HCT116 (cell line): ENCODE measurements at regions not wholly inside any gene's neighbourhood (a gene's known extent, or its start where the extent isn't known, plus 50 kb on each side); places are given as distances from the start of the nearest gene placed in this dataset.
A peak's percentile ranks its signal among the peaks of the same experiment; 100 is the strongest.

Source experiments
- ATAC-seq: fragments of 200-7000 bp; cut with Tn5 transposase; 2 replicates; pipeline ENCODE4 v1.9.1; 2020; ENCODE audit warnings: mild to moderate bottlenecking, moderate library complexity
- BruUV-seq: library from RNA; stranded (reverse); fragments of 400-500 nt; replicated peaks from 2 replicates; lab custom pipeline; 2021; lab: Mats Ljungman, UMichigan
- CTCF ChIA-PET: fragments of 300-600 bp; sonication (Branson Sonifier 250); formaldehyde crosslinking; loops from one replicate; lab custom pipeline; 2021; ENCODE audit warnings: antibody characterized with exemption; lab: Charles Lee
- POLR2A ChIA-PET: fragments of 300-600, 350-600 bp; sonication (Branson Sonifier 250); formaldehyde crosslinking; loops from one replicate; lab custom pipeline; 2021; ENCODE audit warnings: antibody characterized with exemption; lab: Charles Lee
- RAD21 ChIA-PET, 2 experiments: fragments of 300-600 bp; sonication (Branson Sonifier 250); formaldehyde crosslinking; loops; one replicate each; lab custom pipeline; 2023; ENCODE audit warnings: low total read pairs in 2 of 2; ENCODE audit not compliant: uncharacterized antibody in 2 of 2, unreplicated experiment in 2 of 2, low non-redundant PET in 1 of 2; lab: Charles Lee
- DNase-seq: peaks from one replicate; pipeline ENCODE4 v3.0.0-alpha.2; 2010; ENCODE audit warnings: low read depth, low spot score
- H2AFZ ChIP-seq: fragments of 200-600 bp; shearing (Covaris generic), sonication (generic); 2 replicates; pipeline ENCODE4 v1.6.1; 2017; ENCODE audit warnings: low read depth, mixed run types, mixed read lengths, antibody characterized with exemption, low read length; ENCODE audit not compliant: poor library complexity, severe bottlenecking
- H3K27ac ChIP-seq: 2 replicates; pipeline ENCODE4 v1.5.1; 2012; ENCODE audit warnings: low read depth, low read length
- H3K27me3 ChIP-seq: fragments of 200-600 bp; sonication (generic); 2 replicates; pipeline ENCODE4 v1.6.1; 2016; ENCODE audit warnings: mixed run types, low read length, mixed read lengths; ENCODE audit not compliant: insufficient read depth
- H3K36me3 ChIP-seq, 2 experiments: fragments of 200-500 bp in 1 of 2; fragments of 200-600 bp in 1 of 2; sonication (Bioruptor generic) in 1 of 2; sonication (generic) in 1 of 2; 2 replicates each; pipeline versions ENCODE4 v1.5.1 to v1.6.1; 2014 to 2016; ENCODE audit warnings: low read length in 2 of 2, inconsistent platforms in 1 of 2, mixed read lengths in 1 of 2, mixed run types in 1 of 2; ENCODE audit not compliant: insufficient read depth in 2 of 2, control insufficient read depth in 1 of 2
- H3K4me1 ChIP-seq, 2 experiments: fragments of 200-600 bp in 1 of 2; sonication (generic) in 1 of 2; 2 replicates each; pipeline versions ENCODE4 v1.5.1 to v1.6.1; 2012 to 2017; ENCODE audit warnings: low read length in 2 of 2, inconsistent platforms in 1 of 2, mild to moderate bottlenecking in 1 of 2, mixed read lengths in 1 of 2, mixed run types in 1 of 2, moderate library complexity in 1 of 2; ENCODE audit not compliant: insufficient read depth in 2 of 2, control insufficient read depth in 1 of 2
- H3K4me2 ChIP-seq: fragments of 200-600 bp; sonication (generic); 2 replicates; pipeline ENCODE4 v1.6.1; 2017; ENCODE audit warnings: mixed run types, low read length, mixed read lengths
- H3K4me3 ChIP-seq, 2 experiments: fragments of 200-600 bp in 1 of 2; sonication (generic) in 1 of 2; replicated peaks in 1 of 2; 2 replicates each; pipeline ENCODE4 v1.5.1; 2011 to 2016; ENCODE audit warnings: low read length in 2 of 2, control low read depth in 1 of 2, low read depth in 1 of 2, mild to moderate bottlenecking in 1 of 2, mixed read lengths in 1 of 2, mixed run types in 1 of 2
- H3K79me2 ChIP-seq: fragments of 200-600 bp; sonication (generic); 2 replicates; pipeline ENCODE4 v1.6.1; 2017; ENCODE audit warnings: mild to moderate bottlenecking, mixed run types, low read length, moderate library complexity, mixed read lengths; ENCODE audit not compliant: insufficient read depth
- H3K9ac ChIP-seq: fragments of 200-600 bp; sonication (generic); 2 replicates; pipeline ENCODE4 v1.6.1; 2016; ENCODE audit warnings: low read length, mixed read lengths
- H3K9me2 ChIP-seq: fragments of 200-600 bp; sonication (generic), shearing (Covaris generic); 2 replicates; pipeline ENCODE4 v1.6.1; 2017; ENCODE audit warnings: mixed run types, mild to moderate bottlenecking, moderate library complexity; ENCODE audit not compliant: insufficient read depth
- H3K9me3 ChIP-seq, 2 experiments: fragments of 200-500 bp in 1 of 2; fragments of 200-600 bp in 1 of 2; sonication (Bioruptor generic) in 1 of 2; sonication (generic) in 1 of 2; 2 replicates each; pipeline ENCODE4 v1.6.1; 2014 to 2017; ENCODE audit warnings: low read length in 2 of 2, mixed read lengths in 2 of 2, inconsistent platforms in 1 of 2, low read depth in 1 of 2, mild to moderate bottlenecking in 1 of 2, mixed run types in 1 of 2, moderate library complexity in 1 of 2; ENCODE audit not compliant: control insufficient read depth in 1 of 2, insufficient read depth in 1 of 2
- H4K20me1 ChIP-seq: fragments of 200-600 bp; sonication (generic), shearing (Covaris generic); 2 replicates; pipeline ENCODE4 v1.6.1; 2017; ENCODE audit warnings: mixed run types, mild to moderate bottlenecking, moderate library complexity; ENCODE audit not compliant: insufficient read depth
- CEBPB ChIP-seq: IDR thresholded peaks from 2 replicates; pipeline ENCODE4 v1.6.1; 2012; ENCODE audit warnings: low read depth
- ELF1 ChIP-seq: IDR thresholded peaks from 2 replicates; pipeline ENCODE4 v1.6.1; 2012; ENCODE audit warnings: low read depth, borderline replicate concordance
- EZH2 ChIP-seq: fragments of 200-600 bp; sonication (generic); IDR thresholded peaks from 2 replicates; pipeline ENCODE4 v1.6.1; 2017; ENCODE audit warnings: antibody characterized with exemption, mixed run types
- EZH2phosphoT487 ChIP-seq: fragments of 200-600 bp; IDR thresholded peaks from 2 replicates; pipeline ENCODE4 v1.6.1; 2018; ENCODE audit warnings: antibody characterized with exemption, borderline replicate concordance
- FOSL1 ChIP-seq: IDR thresholded peaks from 2 replicates; pipeline ENCODE4 v1.6.1; 2012; ENCODE audit warnings: low read depth
- POLR2A ChIP-seq: IDR thresholded peaks from 2 replicates; pipeline ENCODE4 v1.7.0; 2011; ENCODE audit warnings: borderline replicate concordance; ENCODE audit not compliant: insufficient read depth, insufficient read length; ENCODE audit errors: extremely low read depth
- POLR2AphosphoS5 ChIP-seq: IDR thresholded peaks from 2 replicates; pipeline ENCODE4 v1.6.1; 2011; ENCODE audit warnings: mild to moderate bottlenecking, low read depth, low read length, moderate library complexity
- RAD21 ChIP-seq: IDR thresholded peaks from 2 replicates; pipeline ENCODE4 v1.6.1; 2012; ENCODE audit warnings: low read depth, mild to moderate bottlenecking
- REST ChIP-seq: IDR thresholded peaks from 2 replicates; pipeline ENCODE4 v1.6.1; 2012; ENCODE audit warnings: low read depth
- SIN3A ChIP-seq: IDR thresholded peaks from 2 replicates; pipeline ENCODE4 v1.6.1; 2012; ENCODE audit warnings: low read depth
- TCF7L2 ChIP-seq: IDR thresholded peaks from 2 replicates; pipeline ENCODE4 v1.7.0; 2011; ENCODE audit warnings: borderline replicate concordance, inconsistent platforms; ENCODE audit not compliant: insufficient read depth, insufficient read length; ENCODE audit errors: extremely low read depth
- ZFX ChIP-seq: fragments of 450-650 bp; IDR thresholded peaks from 2 replicates; pipeline ENCODE4 v1.6.1; 2017
- ZNF274 ChIP-seq: fragments of 200-500 bp; sonication (Bioruptor generic); IDR thresholded peaks from 2 replicates; pipeline ENCODE4 v1.6.1; 2014; ENCODE audit warnings: mild to moderate bottlenecking, low read depth, low read length, inconsistent platforms
- intact Hi-C: fragments of 100-400 bp; cut with micrococcal nuclease; formaldehyde crosslinking; loops from 2 replicates; pipeline ENCODE4 v1.10.0; 2022
- TF ChIP-seq, protein P1 (sequence below): IDR thresholded peaks from 2 replicates; pipeline ENCODE4 v1.6.1; 2012

- no peak overlapping the region for H3K4me3 ChIP-seq
- DNase-seq, result no peak
- H3K36me3 ChIP-seq, result no peaks in the 10 kb centered on the region
- CTCF ChIA-PET, result no interaction called here
- H3K4me1 ChIP-seq, result peaks cover 0 to 32% of the 10 kb centered on the region in 2 experiments; a peak in 2 of 4 replicates
- RAD21 ChIA-PET, result interaction anchor here in 1 of 2 experiments (1.1 kb wide), 1 partner anchor 10 kb away, joined by 5 read pairs; no protein-coding TSS in a partner anchor
- POLR2A ChIA-PET, result no interaction called here
- no peak overlapping the region for H2AFZ ChIP-seq
- TF ChIP-seq REST, result no peak
- no peak for TF ChIP-seq POLR2AphosphoS5
- TF ChIP-seq ZNF274, result no peak
- no peak for TF ChIP-seq EZH2
- TF ChIP-seq ZFX, result no peak
- TF ChIP-seq TCF7L2, result no peak
- no peak for TF ChIP-seq RAD21
- no peak for TF ChIP-seq ELF1
- no peak for TF ChIP-seq CEBPB
- TF ChIP-seq, protein P1, sequence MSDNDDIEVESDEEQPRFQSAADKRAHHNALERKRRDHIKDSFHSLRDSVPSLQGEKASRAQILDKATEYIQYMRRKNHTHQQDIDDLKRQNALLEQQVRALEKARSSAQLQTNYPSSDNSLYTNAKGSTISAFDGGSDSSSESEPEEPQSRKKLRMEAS, result no peak
- no peak for TF ChIP-seq EZH2phosphoT487
- no peak for TF ChIP-seq SIN3A
- no peak for TF ChIP-seq FOSL1
- TF ChIP-seq POLR2A, result no peak
- H3K27me3 ChIP-seq, result no peaks in the 10 kb centered on the region
- ATAC-seq, result 0 out of 2 replicates have a peak, but pooled peaks have one; percentile 23
- H3K9me3 ChIP-seq, result no peaks in the 10 kb centered on the region
- H3K27ac ChIP-seq, result no peak overlapping the region
- peak overlapping the region; percentile 34 for H3K4me2 ChIP-seq
- no peaks in the 10 kb centered on the region for H3K9me2 ChIP-seq
- no peaks in the 10 kb centered on the region for H3K79me2 ChIP-seq
- H4K20me1 ChIP-seq, result no peaks in the 10 kb centered on the region
- BruUV-seq, result no TSS peak
- no peak overlapping the region for H3K9ac ChIP-seq
- intact Hi-C loops, result no loop called here
Measured at GRCh38 chr11:33643167-33643824, 57.3 kb downstream of the C11orf91 start.
